Panc1 (cell line): ENCODE measurements at regions not wholly inside any gene's neighbourhood (a gene's known extent, or its start where the extent isn't known, plus 50 kb on each side); places are given as distances from the start of the nearest gene placed in this dataset.

Experiments used
- TCF7L2 ChIP-seq: IDR thresholded peaks from 2 replicates; pipeline ENCODE4 v1.6.1; 2011; ENCODE audit warnings: mild to moderate bottlenecking, low read depth, low read length, inconsistent platforms
- TF ChIP-seq, protein P1 (sequence below): fragments of 450-650 bp; IDR thresholded peaks from 2 replicates; pipeline ENCODE4 v1.5.1; 2017; ENCODE audit warnings: mild to moderate bottlenecking

DNA sequence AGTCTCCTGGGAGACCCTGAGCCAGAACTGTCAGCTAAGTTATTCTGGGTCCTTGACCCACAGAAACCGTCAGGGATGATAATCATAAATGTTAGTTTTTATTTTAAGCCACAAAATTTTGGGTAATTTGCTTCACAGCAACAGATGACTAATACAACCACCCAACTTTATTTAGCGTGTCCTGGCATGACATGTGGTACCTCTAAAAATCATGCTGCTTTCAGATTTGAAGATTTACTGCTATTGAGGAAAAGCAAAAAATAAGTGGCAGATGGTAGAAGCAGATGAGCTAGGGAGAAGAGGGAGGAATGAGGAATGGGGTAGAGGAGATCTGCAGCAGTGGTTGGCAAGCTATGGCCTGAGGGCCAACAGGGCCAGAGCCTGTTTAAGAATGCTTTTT, 90.4 kb downstream of the TMEM100 start:
- TF ChIP-seq, protein P1, sequence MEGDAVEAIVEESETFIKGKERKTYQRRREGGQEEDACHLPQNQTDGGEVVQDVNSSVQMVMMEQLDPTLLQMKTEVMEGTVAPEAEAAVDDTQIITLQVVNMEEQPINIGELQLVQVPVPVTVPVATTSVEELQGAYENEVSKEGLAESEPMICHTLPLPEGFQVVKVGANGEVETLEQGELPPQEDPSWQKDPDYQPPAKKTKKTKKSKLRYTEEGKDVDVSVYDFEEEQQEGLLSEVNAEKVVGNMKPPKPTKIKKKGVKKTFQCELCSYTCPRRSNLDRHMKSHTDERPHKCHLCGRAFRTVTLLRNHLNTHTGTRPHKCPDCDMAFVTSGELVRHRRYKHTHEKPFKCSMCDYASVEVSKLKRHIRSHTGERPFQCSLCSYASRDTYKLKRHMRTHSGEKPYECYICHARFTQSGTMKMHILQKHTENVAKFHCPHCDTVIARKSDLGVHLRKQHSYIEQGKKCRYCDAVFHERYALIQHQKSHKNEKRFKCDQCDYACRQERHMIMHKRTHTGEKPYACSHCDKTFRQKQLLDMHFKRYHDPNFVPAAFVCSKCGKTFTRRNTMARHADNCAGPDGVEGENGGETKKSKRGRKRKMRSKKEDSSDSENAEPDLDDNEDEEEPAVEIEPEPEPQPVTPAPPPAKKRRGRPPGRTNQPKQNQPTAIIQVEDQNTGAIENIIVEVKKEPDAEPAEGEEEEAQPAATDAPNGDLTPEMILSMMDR, result no peak
- no peak for TF ChIP-seq TCF7L2
